Thyroid gland (tissue), 4 donors: ENCODE measurements at regions not wholly inside any gene's neighbourhood (a gene's known extent, or its start where the extent isn't known, plus 50 kb on each side); places are given as distances from the start of the nearest gene placed in this dataset.

Experiments
- POLR2A ChIP-seq, 2 donors: fragments of 450-650 bp; IDR thresholded peaks; one replicate each; pipeline ENCODE4 v1.6.1; 2017; ENCODE audit warnings: antibody characterized with exemption in 2 of 2, mild to moderate bottlenecking in 2 of 2, moderate library complexity in 1 of 2
- TF ChIP-seq, protein P1 (sequence below), 6 experiments: fragments of 200-600 bp in 3 of 6; fragments of 450-650 bp in 3 of 6; sonication (generic) in 3 of 6; IDR thresholded peaks; one replicate each; pipeline ENCODE4 v1.5.1; 2016 to 2019; ENCODE audit warnings: antibody characterized with exemption in 6 of 6, mild to moderate bottlenecking in 2 of 6, inconsistent platforms in 1 of 6, moderate library complexity in 1 of 6

GRCh38 chr12:45613296-45613695 lies 116.2 kb upstream of the ARID2 start:
- TF ChIP-seq, protein P1, sequence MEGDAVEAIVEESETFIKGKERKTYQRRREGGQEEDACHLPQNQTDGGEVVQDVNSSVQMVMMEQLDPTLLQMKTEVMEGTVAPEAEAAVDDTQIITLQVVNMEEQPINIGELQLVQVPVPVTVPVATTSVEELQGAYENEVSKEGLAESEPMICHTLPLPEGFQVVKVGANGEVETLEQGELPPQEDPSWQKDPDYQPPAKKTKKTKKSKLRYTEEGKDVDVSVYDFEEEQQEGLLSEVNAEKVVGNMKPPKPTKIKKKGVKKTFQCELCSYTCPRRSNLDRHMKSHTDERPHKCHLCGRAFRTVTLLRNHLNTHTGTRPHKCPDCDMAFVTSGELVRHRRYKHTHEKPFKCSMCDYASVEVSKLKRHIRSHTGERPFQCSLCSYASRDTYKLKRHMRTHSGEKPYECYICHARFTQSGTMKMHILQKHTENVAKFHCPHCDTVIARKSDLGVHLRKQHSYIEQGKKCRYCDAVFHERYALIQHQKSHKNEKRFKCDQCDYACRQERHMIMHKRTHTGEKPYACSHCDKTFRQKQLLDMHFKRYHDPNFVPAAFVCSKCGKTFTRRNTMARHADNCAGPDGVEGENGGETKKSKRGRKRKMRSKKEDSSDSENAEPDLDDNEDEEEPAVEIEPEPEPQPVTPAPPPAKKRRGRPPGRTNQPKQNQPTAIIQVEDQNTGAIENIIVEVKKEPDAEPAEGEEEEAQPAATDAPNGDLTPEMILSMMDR (IDR thresholded peaks at IDR 0.05) = no peak
- no peak for TF ChIP-seq POLR2A (IDR thresholded peaks at IDR 0.05)
